WI38 (cell line): ENCODE measurements at regions not wholly inside any gene's neighbourhood (a gene's known extent, or its start where the extent isn't known, plus 50 kb on each side); places are given as distances from the start of the nearest gene placed in this dataset.

ENCODE experiments used
- H3K4me3 ChIP-seq: 2 replicates; pipeline ENCODE4 v1.5.1; 2011; ENCODE audit warnings: low read depth, mild to moderate bottlenecking, control low read depth, low read length
- CTCF ChIP-seq: IDR thresholded peaks from 2 replicates; pipeline ENCODE4 v1.5.1; 2012; ENCODE audit warnings: low read depth, mild to moderate bottlenecking, control low read depth, low read length

GRCh38 chr21:30104241-30104640 is 62.4 kb downstream of the CLDN17 start:
- H3K4me3 ChIP-seq = no peak overlapping the region
- no peak for TF ChIP-seq CTCF

GRCh38 chr21:30102871-30103270 is 63.7 kb downstream of the CLDN17 start:
- H3K4me3 ChIP-seq = no peak overlapping the region
- no peak for TF ChIP-seq CTCF

GRCh38 chr21:30101967-30102366 is 64.6 kb downstream of the CLDN17 start:
- H3K4me3 ChIP-seq = no peak overlapping the region
- TF ChIP-seq CTCF = no peak

GRCh38 chr21:30097791-30098190 is 68.8 kb downstream of the CLDN17 start:
- TF ChIP-seq CTCF = no peak
- H3K4me3 ChIP-seq = no peak overlapping the region

GRCh38 chr21:30083225-30083945 is 83.2 kb downstream of the CLDN17 start:
- no peak overlapping the region for H3K4me3 ChIP-seq
- no peak for TF ChIP-seq CTCF

- H3K4me3 ChIP-seq = no peak overlapping the region
- TF ChIP-seq CTCF = no peak
Measured at GRCh38 chr21:30081506-30081905, 85.1 kb downstream of the CLDN17 start.

GRCh38 chr21:30072496-30072895 is 94.1 kb downstream of the CLDN17 start:
- H3K4me3 ChIP-seq = no peak overlapping the region
- no peak for TF ChIP-seq CTCF
